Tibial nerve (tissue), 4 donors: ENCODE measurements at regions not wholly inside any gene's neighbourhood (a gene's known extent, or its start where the extent isn't known, plus 50 kb on each side); places are given as distances from the start of the nearest gene placed in this dataset. TPM values are rescaled to one million over a fixed set of nuclear protein-coding genes. Genes with fewer than 3 reads are reported as not detected.

Source experiments
- DNase-seq, 2 donors: peaks; one replicate each; pipeline ENCODE4 v3.0.0-alpha.2; 2019; ENCODE audit warnings: low spot score in 2 of 2
- H3K27ac ChIP-seq, 4 donors: fragments of 200-600 bp; sonication (generic) in 3 of 4; one replicate each; pipeline ENCODE4 v1.5.1; 2017 to 2019; ENCODE audit warnings: mild to moderate bottlenecking in 1 of 4
- H3K27me3 ChIP-seq, 2 donors: fragments of 200-600 bp; sonication (generic) in 1 of 2; one replicate each; pipeline versions ENCODE4 v1.5.1 to v1.6.0; 2017 to 2019
- H3K36me3 ChIP-seq, 3 donors: fragments of 200-600 bp; sonication (generic); one replicate each; pipeline ENCODE4 v1.5.1; 2018 to 2019
- H3K4me1 ChIP-seq, 4 donors: fragments of 200-600 bp; sonication (generic) in 3 of 4; one replicate each; pipeline ENCODE4 v1.5.1; 2017 to 2019
- H3K4me3 ChIP-seq, 4 donors: fragments of 200-600 bp; sonication (generic) in 3 of 4; one replicate each; pipeline ENCODE4 v1.5.1; 2017 to 2019; ENCODE audit warnings: mild to moderate bottlenecking in 1 of 4, moderate library complexity in 1 of 4
- H3K9me3 ChIP-seq, 4 donors: fragments of 200-600 bp; sonication (generic) in 3 of 4; one replicate each; pipeline ENCODE4 v1.5.1; 2017 to 2019
- EP300 ChIP-seq, 2 donors: sonication (generic); formaldehyde crosslinking; IDR thresholded peaks; one replicate each; pipeline ENCODE4 v1.6.1; 2017; ENCODE audit warnings: antibody characterized with exemption in 2 of 2, mild to moderate bottlenecking in 1 of 2
- POLR2A ChIP-seq, 2 donors: fragments of 450-650 bp; IDR thresholded peaks; one replicate each; pipeline ENCODE4 v1.6.1; 2017; ENCODE audit warnings: antibody characterized with exemption in 2 of 2, mild to moderate bottlenecking in 2 of 2, moderate library complexity in 2 of 2
- WGBS, 2 donors: methylation state at CpG; one replicate each; pipeline ENCODE4 v1.1.5; 2018; 5-methylcytosine and 5-hydroxymethylcytosine counted together
- small RNA-seq: library from RNA; depleted of rRNA; stranded (forward); fragments of <200 nt; gene quantifications from one replicate; pipeline ENCODE3, GENCODE V24; 2016
- TF ChIP-seq, protein P1 (sequence below), 5 experiments: fragments of 200-600 bp in 3 of 5; fragments of 450-650 bp in 2 of 5; sonication (generic) in 3 of 5; IDR thresholded peaks; one replicate each; pipeline ENCODE4 v1.5.1; 2016 to 2019; ENCODE audit warnings: antibody characterized with exemption in 5 of 5, mild to moderate bottlenecking in 3 of 5, moderate library complexity in 2 of 5

DNA sequence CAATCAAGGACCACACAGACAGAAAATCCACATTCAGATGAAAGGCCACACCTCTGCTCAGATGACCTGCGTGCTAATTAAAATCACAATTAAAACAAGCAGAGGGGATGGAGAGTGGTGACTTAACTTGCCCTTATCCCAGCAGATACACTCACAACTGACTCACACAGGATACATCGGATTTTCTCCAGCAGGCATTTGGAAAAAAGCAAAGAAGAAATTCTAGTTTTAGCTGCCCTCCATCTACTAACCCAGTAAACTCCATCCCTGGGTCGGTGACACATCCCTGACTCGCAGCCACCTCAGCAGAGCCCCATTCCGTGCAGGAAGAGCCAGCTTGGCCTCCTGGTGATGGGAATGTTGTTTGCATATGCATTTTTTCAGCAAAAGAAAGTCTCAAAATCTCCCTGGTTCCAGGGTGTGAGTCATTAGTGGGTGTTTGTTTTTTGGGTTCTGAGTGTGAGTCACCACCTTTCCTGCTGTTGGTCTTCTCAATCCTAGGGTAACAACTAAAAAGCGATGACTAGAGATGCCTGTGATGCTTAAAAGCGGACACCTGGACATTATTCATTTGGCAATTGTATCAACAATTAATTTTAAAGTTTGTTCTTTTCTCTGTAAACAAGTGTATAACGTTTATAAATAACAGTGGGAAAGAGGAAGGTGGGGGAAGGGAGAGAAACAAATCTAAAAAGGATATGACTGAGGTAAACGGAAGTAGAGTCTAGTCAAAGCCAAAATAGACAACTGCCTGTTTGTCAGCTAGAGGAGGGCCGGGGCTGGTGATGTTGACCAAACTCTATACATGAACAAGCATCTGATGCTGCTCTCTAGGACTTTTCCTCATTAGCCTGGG, 49.8 kb upstream of the SLC4A7 start:
- peak; percentile 16 to 36 for DNase-seq
- Histone ChIP-seq H3K27ac (peak overlapping the region in 3 of 4 donors; percentile 55 to 83 (median 55)), H3K27me3 (no peaks in the 10 kb centered on the region), H3K9me3 (no peaks in the 10 kb centered on the region), H3K4me1 (peaks cover 0 to 26% (median 17%) of the 10 kb centered on the region in 4 donors), H3K4me3 (no peak overlapping the region), H3K36me3 (no peaks in the 10 kb centered on the region)
- TF ChIP-seq, protein P1, sequence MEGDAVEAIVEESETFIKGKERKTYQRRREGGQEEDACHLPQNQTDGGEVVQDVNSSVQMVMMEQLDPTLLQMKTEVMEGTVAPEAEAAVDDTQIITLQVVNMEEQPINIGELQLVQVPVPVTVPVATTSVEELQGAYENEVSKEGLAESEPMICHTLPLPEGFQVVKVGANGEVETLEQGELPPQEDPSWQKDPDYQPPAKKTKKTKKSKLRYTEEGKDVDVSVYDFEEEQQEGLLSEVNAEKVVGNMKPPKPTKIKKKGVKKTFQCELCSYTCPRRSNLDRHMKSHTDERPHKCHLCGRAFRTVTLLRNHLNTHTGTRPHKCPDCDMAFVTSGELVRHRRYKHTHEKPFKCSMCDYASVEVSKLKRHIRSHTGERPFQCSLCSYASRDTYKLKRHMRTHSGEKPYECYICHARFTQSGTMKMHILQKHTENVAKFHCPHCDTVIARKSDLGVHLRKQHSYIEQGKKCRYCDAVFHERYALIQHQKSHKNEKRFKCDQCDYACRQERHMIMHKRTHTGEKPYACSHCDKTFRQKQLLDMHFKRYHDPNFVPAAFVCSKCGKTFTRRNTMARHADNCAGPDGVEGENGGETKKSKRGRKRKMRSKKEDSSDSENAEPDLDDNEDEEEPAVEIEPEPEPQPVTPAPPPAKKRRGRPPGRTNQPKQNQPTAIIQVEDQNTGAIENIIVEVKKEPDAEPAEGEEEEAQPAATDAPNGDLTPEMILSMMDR (IDR thresholded peaks at IDR 0.05), result peak in 2 of 5 experiments; percentile 14 to 25
- TF ChIP-seq POLR2A (IDR thresholded peaks at IDR 0.05) (no peak), EP300 (IDR thresholded peaks at IDR 0.05) (peak in 1 of 2 donors; percentile 51)
- WGBS, 2 donors, result 39 to 43% methylated on average over 10 of the region's 10 CpGs

Small RNA genes in the stretch of these regions (small RNA-seq; reads per million reads assigned to genes)
- gene AC098614.2 (not detected), gene RF00019 (not detected)
